GM20431 (cell line): ENCODE measurements at regions not wholly inside any gene's neighbourhood (a gene's known extent, or its start where the extent isn't known, plus 50 kb on each side); places are given as distances from the start of the nearest gene placed in this dataset.

ENCODE experiments used
- in situ Hi-C: fragments of 300-500 bp; cut with MseI, MboI; formaldehyde crosslinking; loops from one replicate; pipeline ENCODE4 v1.15.0; 2020; ENCODE audit warnings: low sequenced_read_pairs; ENCODE audit not compliant: unreplicated experiment

DNA sequence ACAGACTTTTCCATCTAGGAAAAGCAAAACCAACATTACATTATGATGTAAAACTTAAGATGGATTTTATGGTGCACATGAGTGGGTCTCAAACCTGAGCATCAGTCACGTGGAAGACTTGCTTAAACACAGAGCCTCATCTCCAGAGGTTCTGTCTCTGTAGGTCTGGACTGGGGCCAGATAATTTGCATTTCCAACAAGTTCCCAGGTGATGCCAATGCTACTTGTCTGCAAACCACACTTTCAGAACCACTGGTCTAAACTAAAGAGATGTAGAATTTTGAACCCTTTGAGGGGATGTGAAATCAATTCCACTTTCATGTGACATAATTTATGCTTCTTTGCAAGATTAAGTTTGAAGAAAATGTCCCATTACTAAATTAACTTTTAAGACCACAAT is 522.8 kb downstream of the MBD2 start:
- in situ Hi-C loops: no loop called here

DNA sequence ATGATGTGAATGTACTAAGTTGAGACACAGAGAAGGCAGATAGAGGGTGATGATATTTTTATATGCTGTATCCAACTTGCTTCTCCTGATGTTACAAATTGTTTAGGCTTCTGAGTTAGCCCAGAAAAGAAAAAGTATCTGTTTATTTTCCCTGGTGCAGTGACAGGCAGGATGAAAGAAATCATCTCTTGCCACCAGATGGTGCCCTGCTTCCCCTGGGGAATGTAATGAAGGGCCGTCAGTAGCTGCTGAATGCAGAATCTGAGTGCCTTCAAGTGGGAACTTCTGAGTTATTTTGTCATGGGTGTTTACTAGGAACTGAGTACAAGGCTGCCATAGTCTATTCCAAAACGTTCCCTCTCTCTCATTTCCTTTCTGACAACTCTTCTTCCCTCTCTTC is 525.6 kb downstream of the MBD2 start:
- in situ Hi-C loops: no loop called here

DNA sequence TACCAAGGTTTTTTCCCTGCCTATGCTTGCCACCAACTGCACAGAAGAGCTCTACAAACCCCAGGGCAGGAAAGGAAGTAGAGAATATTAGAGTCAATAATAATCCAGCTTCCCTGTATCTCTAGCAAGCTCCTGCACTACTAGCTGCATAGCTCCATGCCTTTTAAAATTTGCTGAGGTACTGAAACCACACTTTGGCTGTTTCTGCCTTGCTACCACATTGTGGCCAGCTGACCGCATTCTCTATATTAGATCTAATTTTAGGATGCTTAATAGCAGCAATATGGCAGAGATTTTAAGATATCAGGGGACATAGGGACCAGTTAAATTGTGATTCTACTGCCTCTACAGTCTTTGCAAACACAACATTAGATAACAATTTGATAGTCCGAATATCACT is 534.6 kb downstream of the MBD2 start:
- in situ Hi-C loops: no loop called here

DNA sequence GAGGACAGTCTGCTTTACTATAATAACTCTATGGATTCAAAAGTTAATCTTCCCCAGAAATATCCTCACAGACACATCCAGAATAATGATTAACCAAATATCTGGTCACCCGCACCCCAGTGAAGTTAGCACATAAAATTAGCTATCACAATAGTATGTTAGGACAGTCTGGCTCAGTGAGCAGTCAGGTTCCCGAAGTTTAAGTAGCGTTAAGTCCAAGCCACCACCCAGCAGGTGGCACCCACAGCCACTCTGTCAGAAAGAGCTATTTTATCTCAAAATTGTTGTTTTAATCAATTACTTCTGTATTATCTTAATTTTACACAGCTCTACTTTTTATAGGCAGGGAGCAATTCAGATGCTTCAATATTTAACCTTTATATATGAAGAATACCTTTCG is 537.5 kb downstream of the MBD2 start:
- in situ Hi-C loops: no loop called here

DNA sequence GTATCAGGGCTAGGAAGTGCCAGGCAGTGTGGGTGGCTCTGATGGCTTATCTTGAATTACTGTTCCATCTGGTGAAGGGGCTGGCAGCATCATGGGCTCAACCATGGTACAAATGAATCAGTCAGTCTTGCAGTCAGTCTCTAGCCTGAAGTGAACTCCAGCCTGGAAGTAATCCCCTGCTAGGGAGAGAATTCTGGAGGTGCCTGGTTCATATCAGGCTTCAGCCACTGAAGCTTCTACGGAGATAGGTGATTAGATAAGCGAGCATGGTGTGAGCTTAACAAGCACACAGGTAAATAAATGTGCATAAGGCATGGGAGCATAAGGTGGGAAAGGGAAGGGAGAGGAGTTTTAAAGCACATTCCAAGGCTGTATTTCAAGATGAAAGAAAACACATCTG is 541.7 kb downstream of the MBD2 start:
- in situ Hi-C loops: no loop called here

DNA sequence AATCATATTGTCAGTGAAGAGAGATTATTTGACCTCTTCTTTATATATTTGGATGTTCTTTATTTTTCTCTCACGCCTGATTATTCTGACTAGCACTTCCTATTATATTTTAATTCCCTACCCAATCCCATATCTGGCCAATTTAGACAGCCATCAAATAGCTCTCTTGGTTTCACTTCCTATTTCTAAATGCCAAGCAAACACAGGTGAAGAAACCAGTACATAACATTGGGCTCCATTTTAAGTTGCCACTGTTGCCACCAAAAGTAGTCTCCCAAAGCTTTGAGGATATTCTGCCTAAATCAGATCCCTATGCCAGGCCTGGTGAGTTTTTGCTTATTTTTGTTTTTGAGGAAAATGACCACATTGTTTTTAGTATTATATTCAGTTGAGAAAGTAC is 547.0 kb downstream of the MBD2 start:
- in situ Hi-C loops: no loop called here

DNA sequence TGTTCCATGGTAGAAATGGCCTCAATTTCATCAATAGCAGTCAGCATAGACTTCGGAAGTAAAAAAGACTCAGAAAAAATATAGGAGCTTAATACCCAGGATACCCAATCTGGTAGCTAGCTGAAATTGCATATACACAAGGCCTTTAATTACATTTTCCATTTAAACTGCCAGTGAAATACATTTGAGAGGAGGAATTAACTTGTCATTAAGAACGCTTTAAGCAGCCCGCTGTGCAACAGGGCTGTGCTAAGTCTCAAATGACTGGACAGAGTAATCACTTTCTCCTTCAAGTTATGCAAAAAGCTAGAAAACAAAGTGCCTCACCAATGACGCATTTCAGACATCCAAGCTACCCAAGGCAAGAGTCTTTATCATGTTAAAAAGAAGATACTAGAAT is 558.8 kb downstream of the MBD2 start:
- in situ Hi-C loops: no loop called here

DNA sequence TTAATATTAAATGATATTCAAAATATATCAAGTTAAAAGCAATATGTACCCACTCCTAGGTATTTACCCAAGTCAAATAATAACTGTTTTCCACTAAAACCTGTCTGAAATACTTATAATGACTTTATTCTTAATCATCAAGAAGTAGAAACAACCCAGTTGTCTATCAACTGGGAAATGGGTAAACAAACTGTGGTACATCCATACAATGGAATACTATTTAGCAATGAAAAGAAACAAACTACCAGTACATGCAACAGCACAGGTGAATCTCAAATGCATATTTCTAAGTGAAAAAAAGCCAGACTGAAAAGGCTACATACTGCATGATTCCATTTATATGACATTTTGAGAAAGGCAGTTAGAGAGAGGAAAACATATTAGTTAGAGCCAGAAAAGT is 559.9 kb downstream of the MBD2 start:
- in situ Hi-C loops: no loop called here

DNA sequence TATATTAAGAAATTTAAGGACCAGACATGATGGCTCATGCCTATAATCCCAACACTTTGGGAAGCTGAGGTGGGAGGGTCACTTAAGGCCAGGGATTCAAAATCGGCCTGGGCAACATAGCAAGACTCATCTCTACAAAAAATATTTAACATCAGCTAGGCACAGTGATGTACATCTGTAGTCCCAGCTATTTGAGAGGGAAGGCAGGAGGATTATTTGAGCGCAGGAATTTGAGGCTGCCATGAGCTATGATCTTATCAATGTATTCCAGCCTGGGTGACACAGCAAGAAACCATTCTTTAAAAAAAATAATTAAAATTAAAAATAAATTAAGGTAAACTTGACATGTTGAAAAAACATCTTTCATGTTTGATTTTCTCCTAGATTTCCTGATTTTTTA is 564.2 kb downstream of the MBD2 start:
- in situ Hi-C loops: no loop called here

DNA sequence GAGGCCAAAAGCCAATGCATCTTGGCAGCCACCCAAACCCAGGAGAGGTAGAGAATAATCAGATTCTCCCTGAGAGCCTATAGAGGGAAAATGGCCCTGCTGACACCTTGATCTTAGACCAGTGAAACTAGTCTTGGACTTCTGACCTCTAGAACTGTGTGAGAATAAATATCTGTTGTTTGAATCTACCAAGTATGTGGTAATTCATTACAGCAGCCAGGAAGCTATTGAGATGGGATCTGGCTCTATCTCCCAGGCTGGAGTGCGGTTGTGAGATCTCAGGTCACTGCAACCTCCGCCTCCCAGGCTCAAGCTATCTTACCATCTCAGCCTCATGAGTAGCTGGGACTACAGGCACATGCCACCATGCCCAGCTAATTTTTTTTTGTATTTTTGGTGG is 567.2 kb downstream of the MBD2 start:
- in situ Hi-C loops: no loop called here

DNA sequence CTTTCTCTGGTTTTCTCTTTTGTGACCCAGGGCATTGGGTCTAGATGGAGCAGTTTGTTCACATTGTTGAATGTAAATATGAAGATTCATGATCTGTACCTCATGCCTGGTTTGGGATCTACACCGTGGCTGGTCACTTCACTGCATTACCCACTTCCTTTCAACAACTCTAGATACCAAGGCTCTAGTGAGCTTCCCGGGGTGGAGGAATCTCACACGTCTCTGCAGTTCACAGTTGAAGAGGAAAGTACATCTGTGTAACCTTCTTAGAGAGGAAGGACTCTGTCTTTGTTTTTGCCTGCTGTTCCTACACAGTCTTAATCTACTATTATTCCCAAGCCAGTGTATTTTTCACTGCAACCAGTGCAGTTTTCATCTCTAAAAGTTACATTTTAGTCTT is 574.8 kb downstream of the MBD2 start:
- in situ Hi-C loops: no loop called here

DNA sequence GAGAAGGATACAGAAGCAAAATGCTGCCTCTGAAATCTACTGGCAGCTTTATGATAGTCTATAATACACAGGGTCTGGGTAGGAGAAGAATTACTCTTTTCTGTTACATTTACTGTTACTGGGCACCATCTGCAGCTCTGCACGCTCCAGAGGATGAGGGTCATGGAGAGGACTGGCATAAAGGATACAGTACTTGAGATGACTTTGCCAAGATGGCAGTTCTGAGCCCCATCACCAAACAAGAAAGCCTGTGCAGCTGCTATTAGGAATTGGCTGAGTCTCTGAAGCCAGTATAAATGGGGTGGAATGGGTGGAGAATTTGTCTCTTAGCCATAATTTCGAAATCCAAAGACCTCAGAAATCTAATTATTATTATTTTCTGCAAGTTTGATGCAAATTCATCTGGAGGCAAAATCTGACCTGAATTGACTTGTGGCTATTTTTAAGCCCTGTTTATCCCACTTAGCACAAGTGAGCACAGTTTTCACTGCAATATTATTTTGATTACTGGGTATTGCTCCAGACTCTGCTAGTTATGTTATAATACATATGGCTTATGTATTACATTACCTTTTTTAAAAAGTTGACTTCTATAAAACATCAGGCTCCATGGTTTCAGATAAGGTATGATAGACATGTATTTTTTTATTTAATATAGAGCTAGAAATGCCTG is 579.5 kb downstream of the MBD2 start:
- in situ Hi-C loops: no loop called here

DNA sequence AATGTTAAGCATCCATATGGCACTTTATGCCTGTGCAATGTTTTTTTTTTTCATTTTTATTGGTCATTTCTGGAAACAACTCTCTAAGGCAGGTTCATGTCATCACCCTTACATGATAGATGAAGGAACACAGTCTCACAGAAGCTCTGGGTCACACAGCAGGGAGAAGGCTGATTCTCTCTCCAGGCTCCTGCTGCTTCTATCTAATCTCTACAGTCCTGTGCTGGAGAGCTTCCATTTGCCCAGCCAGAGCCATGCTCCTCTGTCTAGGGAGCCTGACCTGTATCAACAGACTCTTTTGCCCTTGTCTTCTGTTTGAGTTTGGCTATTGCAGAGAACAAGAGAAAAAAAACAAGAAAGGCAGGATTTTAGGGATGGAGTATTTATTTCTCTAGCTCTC is 584.8 kb downstream of the MBD2 start:
- in situ Hi-C loops: no loop called here

DNA sequence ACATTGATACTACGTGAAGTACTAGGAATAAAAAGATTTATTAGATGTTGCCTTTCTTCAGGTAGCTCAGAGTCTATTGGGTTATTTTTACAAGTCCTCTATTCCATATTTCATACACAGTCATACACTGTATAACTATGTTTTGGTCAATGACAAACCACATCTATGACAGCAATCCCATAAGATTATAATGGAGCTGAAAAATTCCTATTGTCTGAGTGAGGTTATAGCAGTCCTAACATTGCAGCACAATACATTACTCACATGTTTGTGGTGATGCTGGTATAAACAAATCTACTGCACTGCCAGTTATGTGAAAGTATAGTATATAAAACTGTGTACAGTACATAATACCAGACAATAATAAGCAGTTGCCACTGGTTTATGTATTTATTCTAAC is 595.1 kb downstream of the MBD2 start:
- in situ Hi-C loops: no loop called here

DNA sequence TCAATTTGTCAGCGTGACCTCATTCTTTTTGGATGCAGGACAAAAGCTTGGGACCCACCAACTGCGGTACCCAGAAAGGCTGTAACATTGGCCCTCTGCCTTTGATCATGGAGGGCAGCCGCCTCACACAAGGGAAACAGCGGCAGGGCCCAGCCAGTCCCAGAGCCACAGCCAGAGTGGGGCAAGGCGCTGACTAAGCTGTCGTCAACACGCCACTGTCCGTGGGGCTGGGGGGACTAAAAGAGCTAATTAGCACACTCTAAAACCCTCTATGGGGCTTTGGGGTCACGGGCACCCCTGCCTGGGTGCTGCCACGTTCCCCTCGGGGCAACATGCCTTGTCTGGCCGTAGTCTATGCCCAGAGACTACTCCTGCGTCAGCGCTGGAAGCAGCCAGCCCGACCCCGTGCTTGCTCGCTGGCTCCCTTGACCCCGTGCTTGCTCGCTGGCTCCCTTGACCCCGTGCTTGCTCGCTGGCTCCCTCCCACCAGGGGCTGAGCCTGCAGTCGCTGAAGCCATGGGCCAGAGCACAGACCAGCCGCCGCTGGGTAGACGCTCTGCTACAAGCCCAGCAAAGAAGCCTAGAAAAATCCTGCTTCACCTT is 598.4 kb downstream of the MBD2 start:
- in situ Hi-C loops: no loop called here

DNA sequence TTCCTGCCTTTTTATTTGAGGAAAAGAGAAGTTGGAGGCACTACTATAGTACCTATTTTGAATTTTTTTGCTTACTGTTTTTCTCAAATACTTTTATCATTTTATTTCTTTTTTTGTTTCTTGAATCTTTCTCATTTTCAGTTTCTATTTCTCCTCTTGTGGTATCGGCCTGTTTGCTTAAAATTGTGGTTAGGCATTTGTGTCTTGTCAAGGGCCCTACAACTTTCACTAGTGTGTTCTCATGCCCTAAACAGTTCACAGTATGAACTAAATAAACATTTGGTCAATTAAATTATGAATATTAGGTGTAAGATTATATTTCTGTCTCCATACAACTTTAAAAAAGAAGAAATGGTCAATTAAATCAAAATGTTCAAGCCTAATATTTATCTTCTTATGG is 613.5 kb downstream of the MBD2 start:
- in situ Hi-C loops: no loop called here

DNA sequence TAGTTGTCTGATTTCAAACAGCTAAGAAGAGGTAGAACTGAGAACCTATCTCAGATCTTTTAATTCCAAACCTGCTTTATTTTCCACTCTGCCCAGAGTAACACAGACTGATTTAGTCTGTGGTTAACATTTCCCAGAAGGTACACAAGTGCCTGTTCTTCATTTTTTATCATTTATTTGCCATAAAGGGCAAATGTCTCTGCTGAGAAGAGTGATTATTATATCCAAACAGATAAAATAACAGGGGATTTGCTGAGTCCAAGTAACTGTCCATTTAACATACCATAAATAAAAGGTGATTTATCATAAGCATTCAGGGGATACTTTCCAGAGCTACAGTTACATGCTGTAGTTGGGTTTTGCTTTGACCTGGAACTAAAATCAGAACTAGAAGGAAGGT is 617.7 kb downstream of the MBD2 start:
- in situ Hi-C loops: no loop called here

DNA sequence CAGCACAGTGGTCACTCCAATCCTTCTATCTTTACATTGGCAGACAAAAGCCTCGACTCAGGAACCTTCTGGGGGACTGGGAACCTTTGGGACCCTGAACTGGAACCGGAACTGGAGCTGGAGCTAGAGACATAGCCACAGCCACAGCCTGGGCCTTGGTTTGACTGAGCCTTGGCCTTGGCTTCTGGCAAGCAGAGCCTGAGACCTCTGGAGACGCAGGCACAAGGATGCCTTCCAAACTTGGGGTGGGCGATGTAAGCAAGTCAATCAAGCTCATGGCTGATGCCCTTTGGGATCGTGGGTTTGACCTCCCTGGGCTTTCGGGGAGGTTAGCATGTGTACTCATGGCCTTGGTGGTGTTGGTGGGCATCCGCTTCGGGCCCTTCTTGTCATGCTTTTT is 619.3 kb downstream of the MBD2 start:
- in situ Hi-C loops: no loop called here

DNA sequence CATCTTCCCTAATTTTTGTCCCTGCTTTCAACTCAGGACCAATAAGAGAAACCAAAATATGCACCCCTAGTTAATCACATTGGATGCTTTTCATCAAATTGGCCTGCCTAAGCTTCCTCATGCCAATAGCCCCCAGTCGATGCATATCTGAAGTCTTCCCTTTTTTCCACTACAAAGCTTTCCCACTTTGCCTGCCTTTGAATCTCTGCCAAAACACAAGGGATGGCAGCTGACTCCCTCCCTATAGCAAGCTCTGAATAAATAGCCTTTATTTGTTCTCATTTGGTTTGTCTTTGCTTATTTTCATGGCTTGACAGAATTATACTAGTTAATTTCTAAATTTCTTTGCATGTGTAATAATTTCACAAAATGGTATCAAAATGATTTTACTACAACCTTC is 621.2 kb downstream of the MBD2 start:
- in situ Hi-C loops: no loop called here

DNA sequence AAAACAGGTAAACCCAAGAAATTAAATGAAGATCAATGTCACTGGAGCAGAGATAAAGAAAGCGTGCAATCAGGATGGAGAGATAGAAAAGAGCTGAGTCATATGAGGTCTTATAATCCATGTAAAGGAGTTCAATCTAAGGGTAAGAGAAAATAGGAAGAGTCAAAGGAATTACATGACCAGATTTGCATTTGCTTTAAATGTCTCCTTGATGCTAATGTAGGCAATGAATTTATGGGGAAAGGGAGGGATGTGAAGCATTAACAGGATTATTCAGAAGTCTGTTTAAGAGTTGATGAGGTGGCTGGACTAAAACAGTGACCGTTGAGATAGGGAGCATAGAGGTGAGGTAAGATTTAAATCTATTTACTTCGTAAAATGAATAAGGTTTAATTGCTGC is 623.1 kb downstream of the MBD2 start:
- in situ Hi-C loops: no loop called here

DNA sequence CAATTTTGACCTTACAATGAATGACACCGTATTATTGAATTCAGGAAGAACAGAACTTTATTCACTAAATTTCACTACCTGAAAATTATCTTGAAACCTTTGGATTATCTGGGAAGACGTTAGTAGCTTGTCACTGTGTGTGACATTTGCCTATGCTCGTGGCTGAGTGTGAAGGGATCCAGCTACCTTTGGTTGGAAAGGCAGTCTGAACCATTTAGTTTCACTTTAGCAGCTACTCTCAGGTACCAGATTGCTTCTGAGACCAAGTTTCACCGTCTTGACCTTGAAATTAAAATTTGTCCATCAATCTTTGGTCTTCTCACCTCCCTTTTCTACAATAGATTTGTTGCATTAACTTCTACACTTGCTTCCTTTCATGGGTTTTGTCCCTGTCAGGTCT is 637.5 kb downstream of the MBD2 start:
- in situ Hi-C loops: no loop called here
